Kidney (tissue), 13 donors: ENCODE measurements at regions not wholly inside any gene's neighbourhood (a gene's known extent, or its start where the extent isn't known, plus 50 kb on each side); places are given as distances from the start of the nearest gene placed in this dataset.

ENCODE experiments used
- DNase-seq, 5 donors: peaks; one replicate each; pipeline ENCODE4 v3.0.0-alpha.2; 2013 to 2020
- FAIRE-seq: peaks from 2 replicates; lab custom pipeline; 2012; peaks lifted over from hg19 to GRCh38; lab: Jason Lieb, UNC
- H3K27ac ChIP-seq, 2 donors: one replicate each; pipeline ENCODE4 v1.7.0; 2013; ENCODE audit warnings: low read depth in 2 of 2, low read length in 2 of 2, inconsistent platforms in 1 of 2
- H3K27me3 ChIP-seq: one replicate; pipeline ENCODE4 v1.7.1; 2013; ENCODE audit warnings: low read length, inconsistent platforms; ENCODE audit not compliant: control insufficient read depth, insufficient read depth
- H3K36me3 ChIP-seq, 3 donors: one replicate each; pipeline versions ENCODE4 v1.7.0 to v1.7.1; 2013; ENCODE audit warnings: low read length in 3 of 3, control low read depth in 1 of 3, inconsistent platforms in 1 of 3; ENCODE audit not compliant: insufficient read depth in 3 of 3, control insufficient read depth in 2 of 3
- H3K4me1 ChIP-seq, 3 donors: one replicate each; pipeline versions ENCODE4 v1.7.0 to v1.7.1; 2013; ENCODE audit warnings: low read length in 3 of 3, inconsistent platforms in 1 of 3, low read depth in 1 of 3; ENCODE audit not compliant: control insufficient read depth in 2 of 3, insufficient read depth in 2 of 3
- H3K4me3 ChIP-seq, 3 donors: one replicate each; pipeline versions ENCODE4 v1.7.0 to v1.8.1; 2013; ENCODE audit warnings: low read length in 3 of 3, control low read depth in 1 of 3, inconsistent platforms in 1 of 3
- H3K9ac ChIP-seq, 3 donors: one replicate each; pipeline versions ENCODE4 v1.7.0 to v1.7.1; 2013; ENCODE audit warnings: low read length in 3 of 3, control low read depth in 1 of 3, inconsistent platforms in 1 of 3
- H3K9me3 ChIP-seq, 3 donors: one replicate each; pipeline versions ENCODE4 v1.7.0 to v1.7.1; 2013; ENCODE audit warnings: low read length in 3 of 3, control low read depth in 1 of 3, inconsistent platforms in 1 of 3; ENCODE audit not compliant: control insufficient read depth in 2 of 3, insufficient read depth in 1 of 3
- CTCF ChIP-seq: IDR thresholded peaks from 3 replicates; pipeline ENCODE4 v1.5.1; 2012; ENCODE audit warnings: mild to moderate bottlenecking, moderate library complexity, borderline replicate concordance; ENCODE audit not compliant: insufficient read depth; ENCODE audit errors: extremely low read depth
- intact Hi-C: fragments of 100-400 bp; cut with DNase I; formaldehyde crosslinking; loops from one replicate; pipeline ENCODE4 v1.11.1; 2022
- donor health status: control.
- donor health status: control.
- donor health status: control.
- donor health status: control.
- donor health status: control.
- donor health status: DM: yes; HTN: yes; CAD: no.
- donor health status: Normal renal cell carcinoma (clear cell type).

- Histone ChIP-seq H3K9ac (no peak overlapping the region), H3K27ac (no peak overlapping the region), H3K4me3 (no peak overlapping the region), H3K9me3 (no peaks in the 10 kb centered on the region), H3K4me1 (no peaks in the 10 kb centered on the region), H3K36me3 (no peaks in the 10 kb centered on the region), H3K27me3 (no peaks in the 10 kb centered on the region)
- DNase-seq (peak in 1 of 5 donors; percentile 3), FAIRE-seq (no peak)
- no peak for TF ChIP-seq CTCF
- intact Hi-C loops: no loop called here
These were observed 241.5 kb upstream of the COX7C start for GRCh38 chr5:86376214-86376613.

GRCh38 chr5:86403190-86403589, 214.6 kb upstream of the COX7C start:
- H3K27ac ChIP-seq: no peak overlapping the region
- TF ChIP-seq CTCF: no peak
- H3K4me1 ChIP-seq: no peaks in the 10 kb centered on the region
- no peaks in the 10 kb centered on the region for H3K9me3 ChIP-seq
- H3K4me3 ChIP-seq: no peak overlapping the region
- FAIRE-seq (no peak), DNase-seq (no peak)
- H3K36me3 ChIP-seq: no peaks in the 10 kb centered on the region
- H3K27me3 ChIP-seq: no peaks in the 10 kb centered on the region
- no peak overlapping the region for H3K9ac ChIP-seq
- intact Hi-C loops: no loop called here

GRCh38 chr5:86404256-86404655, 213.5 kb upstream of the COX7C start:
- Histone ChIP-seq H3K9me3 (no peaks in the 10 kb centered on the region), H3K4me1 (no peaks in the 10 kb centered on the region), H3K4me3 (no peak overlapping the region), H3K27ac (no peak overlapping the region), H3K27me3 (no peaks in the 10 kb centered on the region), H3K9ac (no peak overlapping the region), H3K36me3 (no peaks in the 10 kb centered on the region)
- TF ChIP-seq CTCF: no peak
- FAIRE-seq: no peak
- intact Hi-C loops: no loop called here
- peak in 2 of 5 donors; percentile 7 to 10 for DNase-seq

- FAIRE-seq: no peak
- DNase-seq: no peak
These were observed 210.0 kb upstream of the COX7C start for GRCh38 chr5:86407711-86408110.

More at GRCh38 chr5:86407711-86408110, 210.0 kb upstream of the COX7C start:
- Histone ChIP-seq H3K9ac (no peak overlapping the region), H3K27me3 (no peaks in the 10 kb centered on the region), H3K4me1 (no peaks in the 10 kb centered on the region), H3K27ac (no peak overlapping the region), H3K36me3 (no peaks in the 10 kb centered on the region), H3K4me3 (no peak overlapping the region), H3K9me3 (no peaks in the 10 kb centered on the region)
- intact Hi-C loops: no loop called here
- TF ChIP-seq CTCF: no peak
